ENCODE measurements at regions not wholly inside any gene's neighbourhood (a gene's known extent, or its start where the extent isn't known, plus 50 kb on each side); places are given as distances from the start of the nearest gene placed in this dataset.

GRCh38 chr3:16658004-16658924 is 53.0 kb upstream of the DAZL start:
- Histone ChIP-seq H3K27ac (ENCODE audit: low read depth) (peak overlapping the region; percentile 96), H3K4me2 (peak overlapping the region; percentile 24), H3K4me1 (ENCODE audit: insufficient read depth) (peaks cover 46% of the 10 kb centered on the region), H2AFZ (no peak overlapping the region), H3K4me3 (no peak overlapping the region), H3K27me3 (ENCODE audit: insufficient read depth) (no peaks in the 10 kb centered on the region), H3K79me2 (replicated peaks; ENCODE audit: insufficient read depth) (peaks cover 16% of the 10 kb centered on the region), H3K9me2 (ENCODE audit: insufficient read depth) (0 out of 2 replicates have a peak, but pooled peaks cover 3% of the 10 kb centered on the region), H3F3A (replicated peaks; ENCODE audit: low read depth) (no peaks in the 10 kb centered on the region), H4K20me1 (replicated peaks; ENCODE audit: insufficient read depth) (no peaks in the 10 kb centered on the region), H3K36me3 (ENCODE audit: insufficient read depth) (peaks cover 7% of the 10 kb centered on the region; the same call in 1 of the 2 replicates)
- Mint-ChIP-seq H3K36me3 (ENCODE audit: low read depth) (peaks cover 54% of the 10 kb centered on the region), H3K27me3 (ENCODE audit: insufficient read depth, low read depth, poor library complexity) (peaks cover 3% of the 10 kb centered on the region), H3K27ac (peak overlapping the region; percentile 76), H3K4me1 (peaks cover 50% of the 10 kb centered on the region), H3K9me3 (peaks cover 36% of the 10 kb centered on the region), H3K4me3 (no peak overlapping the region; the same call in 2 of the 3 replicates)
- TF ChIP-seq REST (IDR thresholded peaks at IDR 0.05; ENCODE audit: unreplicated experiment) (no peak), ZNF331 (CRISPR knock-in tag; IDR thresholded peaks at IDR 0.05; ENCODE audit: low read depth) (no peak), STAT1 (IDR thresholded peaks at IDR 0.05; ENCODE audit: unreplicated experiment) (no peak), ZNF114 (CRISPR knock-in tag; IDR thresholded peaks at IDR 0.05) (no peak), NANOG (IDR thresholded peaks at IDR 0.05; ENCODE audit: borderline replicate concordance) (peak; percentile 58; the same call in 1 of the 2 replicates), ZNF462 (CRISPR knock-in tag; IDR thresholded peaks at IDR 0.05) (no peak), CTCF (conservative IDR thresholded peaks at IDR 0.05; ENCODE audit: low read depth in 2 of 2) (peak; percentile 36 to 48; a peak in 3 of 4 replicates)
- ATAC-seq: peak; percentile 85
- peak; percentile 69 for DNase-seq (ENCODE audit: low spot score)

Data from GM23338 (cell line).